HG03039 (cell line): ENCODE measurements at regions not wholly inside any gene's neighbourhood (a gene's known extent, or its start where the extent isn't known, plus 50 kb on each side); places are given as distances from the start of the nearest gene placed in this dataset.
"Not testable (repeated sequence)": the region's sequence is repeated elsewhere in the genome, so short reads cannot be mapped to it uniquely, and the experiment has no call there.

Source experiments
- ATAC-seq: cut with Tn5 transposase; IDR thresholded peaks from one replicate; pipeline ENCODE4 v1.9.1; 2021; ENCODE audit warnings: mild to moderate bottlenecking, moderate library complexity; ENCODE audit not compliant: unreplicated experiment

DNA sequence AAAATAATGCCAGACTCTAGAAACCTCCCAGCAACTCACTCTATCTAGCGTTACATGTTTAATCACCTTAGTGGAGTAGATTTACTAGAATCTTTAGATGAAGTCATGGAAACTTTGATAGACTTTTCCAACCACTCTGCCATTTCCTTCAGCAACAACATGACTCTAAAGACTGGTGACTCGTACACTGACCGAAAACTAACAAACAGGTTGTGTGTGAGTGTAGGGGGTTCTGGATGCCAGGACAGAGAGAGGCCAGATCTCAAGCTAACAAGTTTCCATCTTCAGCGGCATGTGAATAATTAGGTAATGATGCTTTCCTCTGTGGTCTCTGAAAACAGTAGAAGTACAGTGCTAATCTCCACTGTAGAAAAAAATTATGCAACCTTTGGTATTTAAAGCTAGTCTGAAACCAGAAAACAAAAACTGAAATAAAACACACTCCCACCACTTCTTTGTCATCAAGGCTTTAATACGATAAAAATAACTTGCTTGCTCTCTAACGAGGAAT, 286.4 kb downstream of the PRDM5 start:
- ATAC-seq, result no peak

DNA sequence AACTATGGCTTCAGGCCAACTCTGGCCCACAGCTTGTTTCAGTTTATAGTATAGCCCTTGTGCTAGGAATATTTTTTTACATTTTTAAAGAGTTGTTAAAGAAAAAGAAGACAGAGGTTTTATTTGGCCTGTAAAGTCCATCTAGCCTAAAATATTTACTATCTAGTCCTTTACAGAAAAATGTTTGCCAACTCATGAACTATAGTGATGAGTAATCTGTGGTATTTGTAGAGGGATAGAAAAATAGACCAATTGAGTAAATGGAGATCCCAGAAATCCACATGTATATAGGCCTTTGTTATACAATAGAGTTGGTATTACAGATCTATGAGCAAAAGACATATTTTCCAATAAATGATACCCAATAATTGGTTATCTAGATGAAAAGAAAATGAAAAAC, 288.7 kb downstream of the PRDM5 start:
- no peak for ATAC-seq

DNA sequence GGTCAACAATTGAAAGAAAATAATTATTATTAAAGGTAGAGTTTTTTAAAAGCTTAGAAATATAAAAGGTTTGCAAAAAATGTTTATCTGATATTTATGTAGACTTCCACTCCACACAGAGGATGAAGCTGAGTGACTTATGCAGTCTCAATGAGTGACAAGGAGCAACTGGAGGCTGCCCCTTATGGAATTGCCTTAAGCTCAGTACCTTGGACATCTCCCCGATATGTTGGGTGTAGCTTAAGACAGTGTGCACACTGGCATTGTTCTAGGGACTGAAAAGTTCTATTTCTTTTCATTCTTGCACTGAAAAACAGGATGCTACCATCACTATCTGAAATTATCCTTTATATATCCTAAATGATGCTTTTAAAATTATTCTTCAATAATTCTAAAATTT, 292.1 kb downstream of the PRDM5 start:
- no peak for ATAC-seq

DNA sequence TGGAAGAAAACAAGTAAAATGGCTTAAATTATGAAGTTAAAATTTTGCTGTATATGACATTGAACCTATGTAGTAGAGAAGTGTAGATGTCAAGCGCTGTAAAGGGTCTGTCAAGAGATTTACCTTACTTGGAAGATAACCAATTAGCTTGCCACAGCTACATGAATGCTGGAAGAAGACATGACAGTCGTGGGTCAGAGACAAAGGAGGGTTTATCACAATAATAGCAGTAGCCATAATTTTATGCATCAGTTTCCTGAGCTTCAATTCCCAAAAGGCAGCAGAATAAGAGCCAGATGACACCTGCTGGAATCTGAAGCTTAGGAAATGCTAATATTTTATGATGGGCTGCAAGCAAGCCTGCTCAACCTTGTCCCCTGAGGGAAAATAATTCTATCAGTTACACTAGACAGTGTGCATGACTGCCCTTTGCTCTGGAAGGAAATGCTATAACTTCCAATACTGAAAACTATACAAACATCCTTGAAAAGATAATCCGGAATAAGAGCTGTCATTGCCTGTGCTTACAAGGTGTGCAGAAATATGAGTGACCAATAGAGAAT, 292.9 kb downstream of the PRDM5 start:
- no peak for ATAC-seq

DNA sequence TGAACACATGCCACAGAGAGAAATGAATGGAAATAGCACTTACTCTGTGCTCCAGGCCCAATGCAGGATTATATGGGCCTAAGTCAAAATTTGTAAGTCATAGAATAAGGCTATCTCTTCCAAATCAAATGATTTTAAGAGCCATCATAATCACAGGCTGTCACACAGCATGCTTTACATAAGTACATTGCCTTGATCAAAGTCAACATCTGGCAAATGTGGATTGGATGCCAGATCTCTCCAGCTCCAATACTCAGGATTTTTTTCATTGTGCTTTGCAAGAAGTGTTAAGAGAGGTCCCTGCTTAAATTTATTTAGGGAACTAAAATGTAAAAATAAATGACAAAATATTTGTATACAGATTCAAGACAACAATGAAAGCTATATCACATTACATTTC, 299.9 kb downstream of the PRDM5 start:
- no peak for ATAC-seq

DNA sequence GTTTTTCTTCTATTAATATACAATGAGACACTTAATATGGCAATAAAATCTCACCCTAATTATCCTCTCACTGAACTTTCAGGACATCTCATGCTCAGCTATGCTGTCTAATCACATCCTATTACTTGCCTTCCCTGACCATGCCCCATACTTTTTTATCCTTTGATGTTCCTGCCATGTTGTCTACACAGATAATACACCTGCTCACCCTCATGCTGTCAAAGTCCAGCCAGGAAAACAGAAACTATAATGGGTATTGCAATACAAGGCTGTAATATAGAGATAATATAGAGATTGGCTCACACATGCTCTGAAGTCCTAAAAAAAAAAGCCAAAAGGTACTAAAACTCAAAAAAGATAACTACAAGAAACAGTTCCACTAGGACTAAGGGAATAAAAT, 305.4 kb downstream of the PRDM5 start:
- ATAC-seq, result no peak

DNA sequence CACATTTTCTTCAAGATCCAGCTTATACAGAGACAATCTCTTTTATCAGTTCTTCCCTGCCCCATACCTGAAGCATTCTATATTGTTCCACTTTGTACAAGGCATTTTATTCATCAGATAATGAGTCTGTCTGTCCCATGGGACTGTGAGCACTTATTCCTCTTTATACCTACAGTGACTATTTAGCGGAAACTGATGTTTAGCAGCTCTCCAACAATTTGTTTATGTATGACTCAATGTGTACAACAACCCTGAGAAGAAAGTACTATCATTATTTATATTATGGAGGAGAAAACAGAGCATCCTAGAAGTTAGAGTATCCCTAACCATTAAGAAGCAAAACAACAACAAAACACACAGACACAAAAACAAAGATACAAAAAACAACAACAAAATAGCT, 306.5 kb downstream of the PRDM5 start:
- no peak for ATAC-seq

DNA sequence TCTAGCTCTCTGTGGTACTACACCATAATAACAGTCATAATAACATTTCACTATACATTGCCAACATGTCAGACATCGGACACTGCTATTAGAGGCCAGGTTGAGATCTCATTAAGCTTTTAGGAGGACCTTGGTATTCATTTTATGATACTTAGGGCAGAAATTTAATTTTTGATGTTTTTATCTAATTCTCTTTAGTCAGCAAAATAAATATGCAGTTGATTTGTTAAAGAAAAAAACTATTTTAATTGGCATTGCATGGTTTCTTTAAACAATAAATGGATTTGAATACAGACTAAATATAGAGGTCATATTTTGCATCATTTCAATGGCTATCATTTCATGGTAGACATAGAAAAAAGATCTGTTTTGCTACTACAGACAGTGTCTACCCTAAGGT, 308.7 kb downstream of the PRDM5 start:
- ATAC-seq, result no peak

DNA sequence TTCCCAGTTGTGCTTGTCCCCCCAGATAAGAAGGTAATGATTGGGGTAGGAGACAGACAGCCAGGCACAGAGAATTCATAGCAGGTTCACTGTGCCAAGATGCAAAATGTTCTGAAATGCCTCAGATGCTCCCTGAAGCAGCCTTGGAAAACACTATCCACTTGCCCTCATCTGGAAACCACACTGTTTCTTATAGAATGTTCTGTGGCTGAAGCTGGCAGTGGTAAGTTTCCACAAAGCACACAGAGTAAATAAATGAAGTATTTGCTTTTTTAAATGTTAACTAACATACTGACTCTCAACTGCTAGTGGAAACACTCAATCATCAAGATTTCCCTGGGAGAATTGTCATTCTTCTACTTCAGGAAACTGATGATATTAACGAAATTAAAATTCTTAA, 311.4 kb downstream of the PRDM5 start:
- ATAC-seq, result no peak

DNA sequence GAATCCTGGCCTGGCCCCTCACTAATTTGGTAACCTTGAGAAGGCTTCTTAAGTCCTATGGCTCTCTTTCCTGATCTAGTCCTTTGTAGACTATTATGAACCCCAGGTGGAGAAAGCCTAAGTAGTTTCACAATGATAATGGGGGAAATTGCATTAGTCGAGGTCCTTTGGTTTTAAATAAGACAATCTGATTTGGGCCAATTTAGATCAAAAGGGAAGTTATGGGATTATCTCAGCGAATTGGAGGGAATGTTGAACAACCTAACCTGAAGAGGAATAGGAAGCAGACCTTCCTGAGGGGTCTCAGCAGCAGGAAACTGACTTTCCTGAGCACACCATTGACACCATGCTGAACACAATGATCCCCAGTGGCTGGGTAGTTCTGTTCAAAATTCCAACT, 331.5 kb downstream of the PRDM5 start:
- no peak for ATAC-seq

DNA sequence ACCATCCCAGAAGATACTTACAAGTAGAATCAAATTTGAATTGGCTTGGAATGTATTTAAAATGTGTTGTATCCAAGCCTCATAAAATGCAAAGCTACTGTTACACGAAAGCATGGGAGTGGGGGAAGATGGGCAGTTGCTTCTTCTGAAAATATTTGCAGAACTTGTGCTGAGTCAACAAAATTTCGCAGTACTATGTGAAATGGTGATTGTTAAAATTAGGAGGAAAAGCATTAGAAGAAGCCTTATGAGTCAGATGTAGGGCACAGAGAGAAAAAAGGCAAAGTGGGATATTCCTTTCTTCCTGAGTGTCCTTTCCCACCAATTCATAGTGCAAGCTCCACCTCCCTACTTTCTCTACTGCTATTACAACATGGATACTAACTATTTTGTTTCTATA, 332.7 kb downstream of the PRDM5 start:
- no peak for ATAC-seq

DNA sequence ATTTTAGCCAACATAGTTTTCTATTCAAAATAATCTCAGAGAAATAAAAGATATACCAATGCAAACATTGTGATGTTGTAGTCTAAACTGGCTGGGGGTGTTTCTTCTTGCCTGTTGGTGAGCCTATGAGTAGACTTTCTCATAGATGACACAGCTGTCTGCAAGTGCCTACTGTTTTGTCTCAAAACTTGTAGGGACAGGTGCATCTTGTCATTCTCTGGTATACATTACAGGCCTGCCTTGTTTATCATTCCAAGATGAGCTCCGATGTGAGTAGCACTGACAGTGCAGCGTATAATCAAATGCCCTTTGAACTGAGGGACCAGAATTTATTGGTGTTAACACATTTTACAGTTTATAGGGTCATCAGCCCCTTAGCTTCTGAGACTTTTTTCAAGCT, 353.8 kb downstream of the PRDM5 start:
- no peak for ATAC-seq

DNA sequence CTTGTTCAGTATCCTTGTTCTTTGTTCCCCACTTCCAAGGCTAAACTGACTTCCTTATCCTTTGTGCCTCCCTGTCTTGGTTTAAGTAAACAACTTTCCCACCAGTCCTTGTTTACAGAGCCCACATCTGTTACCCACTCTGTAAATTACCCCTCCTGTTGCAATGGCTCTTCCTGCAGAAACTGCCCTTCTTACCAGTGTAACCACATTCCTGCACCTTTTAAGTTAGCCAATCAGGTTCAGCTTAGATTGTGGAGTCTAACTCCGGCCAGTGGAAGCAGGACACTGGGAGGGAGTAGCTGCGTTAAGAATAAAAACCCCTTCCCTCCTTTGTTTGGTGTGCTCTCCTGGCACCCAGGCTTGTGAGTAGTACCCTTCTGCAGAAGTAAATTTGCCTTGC, 360.9 kb downstream of the PRDM5 start:
- ATAC-seq, result no peak

DNA sequence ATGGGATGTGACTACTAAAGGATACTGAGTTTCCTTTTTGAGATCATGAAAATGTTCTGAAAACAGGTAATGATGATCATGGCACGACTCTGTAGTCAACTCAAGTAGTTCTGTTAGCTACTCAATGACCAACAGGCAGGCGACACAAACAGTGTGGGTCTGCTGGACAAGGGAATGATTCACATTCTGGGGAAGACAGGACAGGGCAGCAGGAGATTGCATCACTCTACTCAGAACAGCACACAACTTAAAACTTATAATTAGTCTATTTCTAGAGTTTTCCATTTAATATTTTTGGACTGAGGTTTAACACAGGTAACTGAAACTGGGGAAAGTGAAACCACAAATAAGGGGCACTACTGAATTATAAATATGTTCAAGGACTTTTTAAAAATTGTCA, 365.2 kb downstream of the PRDM5 start:
- ATAC-seq, result no peak

DNA sequence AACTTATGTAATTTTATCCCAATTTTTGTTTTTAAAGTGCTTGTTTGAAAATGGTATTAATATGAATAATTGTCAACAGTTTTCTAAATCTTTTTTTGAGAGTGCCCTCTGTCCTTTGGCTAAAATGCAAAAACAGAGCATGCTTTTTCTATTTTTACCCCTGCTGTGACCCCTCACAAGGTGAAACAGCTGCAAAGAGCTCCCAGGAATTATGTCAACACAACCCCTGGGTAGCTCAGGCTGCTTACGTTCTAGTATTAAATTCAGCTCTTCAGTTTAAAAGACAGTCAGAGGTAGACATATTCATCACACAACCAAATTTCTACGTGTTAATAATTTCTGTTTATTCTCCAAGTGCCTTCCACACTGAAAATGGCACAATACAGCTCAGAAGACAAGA, 367.5 kb downstream of the PRDM5 start:
- no peak for ATAC-seq

DNA sequence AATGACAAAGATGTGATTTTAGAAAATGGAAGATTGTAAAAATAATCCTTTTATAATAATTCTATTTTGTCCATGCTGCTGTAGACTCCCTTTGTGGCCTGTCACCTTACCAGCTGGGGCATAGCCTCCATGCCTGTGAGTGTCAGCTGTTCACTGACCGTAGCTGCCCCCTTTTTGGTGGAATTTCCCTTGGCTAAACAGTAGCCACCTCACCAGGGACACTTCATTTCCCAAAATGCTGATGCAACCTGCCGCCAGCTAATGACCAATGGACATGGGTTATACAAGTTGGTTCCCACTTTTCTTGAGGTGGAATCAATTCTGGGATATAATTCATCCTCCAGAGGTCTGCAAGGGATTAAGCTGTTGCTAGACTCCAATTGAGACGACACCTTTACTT, 368.4 kb downstream of the PRDM5 start:
- no peak for ATAC-seq

DNA sequence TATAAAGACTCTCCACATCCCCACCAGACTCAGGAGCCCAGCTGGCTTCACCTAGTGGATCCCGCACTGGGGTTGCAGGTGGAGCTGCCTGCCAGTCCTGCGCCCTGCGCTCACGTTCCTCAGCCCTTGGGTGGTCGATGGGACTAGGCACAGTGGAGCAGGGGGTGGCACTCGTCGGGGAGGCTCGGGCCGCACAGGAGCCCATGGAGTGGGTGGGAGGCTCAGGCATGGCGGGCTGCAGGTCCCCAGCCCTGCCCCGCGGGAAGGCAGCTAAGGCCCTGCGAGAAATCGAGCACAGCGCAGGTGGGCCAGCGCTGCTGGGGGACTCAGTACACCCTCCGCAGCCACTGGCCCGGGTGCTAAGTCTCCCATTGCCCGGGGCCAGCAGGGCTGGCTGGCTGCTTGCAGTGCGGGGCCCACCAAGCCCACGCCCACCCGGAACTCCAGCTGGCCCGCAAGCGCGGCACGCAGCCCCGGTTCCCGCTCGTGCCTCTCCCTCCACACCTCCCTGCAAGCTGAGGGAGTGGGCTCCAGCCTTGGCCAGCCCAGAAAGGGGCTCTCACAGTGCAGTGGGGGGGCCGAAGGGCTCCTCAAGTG, 371.8 kb downstream of the PRDM5 start:
- not testable (repeated sequence) for ATAC-seq

DNA sequence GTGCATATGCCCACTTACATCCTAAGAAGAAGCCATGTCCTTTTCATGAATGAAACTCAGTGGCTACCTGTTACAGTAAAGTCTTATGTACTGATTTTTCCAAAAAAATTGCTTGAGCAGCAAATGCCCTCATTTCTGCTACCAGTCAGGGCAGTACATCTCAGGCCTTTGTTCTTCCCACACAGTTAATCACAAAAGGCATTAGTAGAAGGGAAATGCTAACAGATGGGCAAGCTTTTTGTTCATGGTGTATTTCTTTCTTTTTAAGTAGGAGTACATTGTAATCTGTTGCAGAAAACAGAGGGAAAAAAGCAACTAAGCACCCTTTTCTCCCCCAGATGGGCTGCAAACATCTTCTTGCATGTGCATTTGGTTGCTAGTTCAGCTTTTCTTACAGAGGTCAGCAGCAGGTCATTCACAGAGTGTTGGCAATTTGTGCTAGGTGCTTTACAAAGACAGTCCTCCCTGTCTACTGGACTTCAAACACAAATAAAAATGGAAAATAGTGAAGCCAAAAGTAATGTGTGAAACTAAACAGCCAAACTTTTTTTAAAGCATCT, 373.4 kb downstream of the PRDM5 start:
- ATAC-seq, result no peak

DNA sequence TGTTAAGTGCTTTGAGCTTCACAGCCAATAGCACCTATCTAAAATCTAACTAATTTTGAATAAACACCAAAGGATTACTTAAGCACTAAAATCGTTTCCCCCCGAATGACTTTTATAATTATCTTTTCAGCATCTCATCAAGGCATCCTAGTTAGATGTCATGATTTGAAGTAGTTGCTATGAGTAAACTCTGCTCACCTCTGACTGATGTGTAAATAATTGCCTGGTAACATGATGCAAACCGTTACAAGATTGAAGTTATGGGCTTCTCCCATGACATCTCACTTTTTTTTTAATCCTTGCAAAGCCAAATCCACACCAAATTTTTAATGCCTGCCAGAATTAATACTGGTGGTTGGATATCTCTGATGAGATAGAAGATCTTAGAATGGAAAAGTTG, 377.1 kb downstream of the PRDM5 start:
- no peak for ATAC-seq

DNA sequence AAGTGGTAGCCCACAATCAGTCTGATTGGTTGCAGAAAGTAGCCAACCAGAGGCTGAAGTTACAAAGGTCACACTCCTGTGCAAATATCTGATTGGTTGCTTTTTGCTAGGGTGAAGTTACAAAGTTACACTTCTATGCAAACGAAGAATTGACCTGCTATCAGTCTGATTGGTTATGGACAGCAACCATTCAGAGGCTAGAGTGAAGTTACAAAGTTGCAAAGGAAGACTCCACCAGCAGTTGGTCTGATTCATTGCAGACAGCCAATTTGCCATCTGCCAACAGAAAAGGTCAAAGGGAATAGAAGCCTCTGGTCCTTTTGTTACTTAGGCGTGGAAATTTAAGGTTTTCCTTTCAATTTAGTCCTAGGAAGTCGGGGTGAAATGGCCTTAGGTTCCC, 377.7 kb downstream of the PRDM5 start:
- ATAC-seq, result no peak

DNA sequence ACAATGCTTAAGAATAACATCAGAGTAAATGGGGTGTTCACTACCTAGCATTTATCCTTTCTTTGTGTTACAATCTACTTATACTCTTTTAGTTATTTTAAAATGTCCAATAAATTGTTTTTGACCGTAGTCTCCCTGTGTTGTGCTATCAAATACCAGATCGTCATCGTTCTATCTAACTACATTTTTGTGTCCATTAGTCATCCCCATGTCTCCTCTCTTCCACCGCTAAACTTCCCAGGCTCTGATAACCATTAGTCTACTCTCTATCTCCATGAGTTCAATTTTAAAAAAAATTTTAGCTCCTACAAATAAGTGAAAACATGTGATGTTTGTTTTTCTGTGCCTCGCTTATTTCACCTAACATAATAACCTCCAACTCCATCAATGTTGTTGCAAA, 381.9 kb downstream of the PRDM5 start:
- ATAC-seq, result no peak

DNA sequence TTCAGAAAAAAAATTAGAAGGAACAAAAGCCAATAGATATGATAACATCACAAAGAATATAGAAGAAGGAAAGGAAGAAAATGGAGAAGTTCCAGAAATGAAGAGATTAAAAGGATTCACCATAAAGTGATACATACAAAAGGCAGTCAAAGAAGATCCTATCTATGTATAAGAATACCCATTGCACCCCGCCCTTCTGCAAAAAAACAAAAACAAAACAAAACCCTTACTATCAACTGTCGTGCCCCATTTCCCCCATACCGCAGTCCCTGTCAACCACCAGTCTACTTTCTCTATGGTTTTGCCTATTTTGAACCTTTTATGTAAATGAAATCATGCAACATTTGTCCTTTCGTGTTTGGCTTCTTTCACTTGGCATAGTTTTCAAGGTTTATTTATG, 385.6 kb downstream of the PRDM5 start:
- ATAC-seq, result no peak

DNA sequence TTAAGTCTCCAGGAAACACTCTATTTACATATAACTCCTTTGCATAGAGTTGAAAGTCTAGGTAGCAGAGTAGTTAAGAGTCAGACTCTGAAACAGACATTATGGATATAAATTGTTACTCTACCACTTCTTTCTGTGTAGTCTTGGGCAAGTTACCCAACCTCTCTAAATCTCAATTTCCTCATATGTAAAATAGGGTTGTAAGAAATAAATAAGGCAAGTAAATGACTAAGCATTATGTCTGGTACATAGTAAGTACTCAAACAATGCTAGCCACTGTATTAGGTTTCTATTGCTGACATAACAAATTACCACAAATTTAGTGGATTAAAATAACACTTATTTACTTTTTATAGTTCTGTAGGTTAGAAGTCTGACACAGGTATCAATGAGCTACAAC, 394.1 kb downstream of the PRDM5 start:
- ATAC-seq, result no peak
